ENCODE measurements at regions not wholly inside any gene's neighbourhood (a gene's known extent, or its start where the extent isn't known, plus 50 kb on each side); places are given as distances from the start of the nearest gene placed in this dataset.

DNA sequence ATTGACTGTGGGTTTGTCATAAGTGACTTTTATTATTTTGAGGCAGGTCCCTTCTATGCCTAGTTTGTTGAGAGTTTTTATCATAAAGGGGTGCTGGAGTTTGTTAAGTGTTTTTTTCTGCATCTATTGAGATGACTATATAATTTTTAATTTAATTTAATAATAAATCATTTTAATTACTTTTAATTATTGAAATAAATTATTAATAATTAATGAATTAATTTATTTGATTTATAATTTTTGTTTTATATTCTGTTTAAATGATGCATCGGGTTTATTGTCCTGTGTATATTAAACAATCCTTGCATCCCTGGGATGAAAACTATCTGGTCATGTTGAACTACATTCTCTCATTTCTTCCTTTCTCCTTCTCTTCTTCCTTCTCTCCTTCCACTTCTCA lies 1352.2 kb upstream of the PRR20A start:
- Histone ChIP-seq H3K4me1 (ENCODE audit: control insufficient read depth in 4 of 4, insufficient read depth in 4 of 4, low read length in 3 of 4) (peaks cover 0 to 5% (median 2%) of the 10 kb centered on the region in 4 donors), H3K9me3 (ENCODE audit: control insufficient read depth in 4 of 4, low read length in 3 of 4) (peaks cover 0 to 4% (median 0%) of the 10 kb centered on the region in 4 donors), H3K27me3 (ENCODE audit: control insufficient read depth in 4 of 4, insufficient read depth in 4 of 4, low read length in 3 of 4) (no peaks in the 10 kb centered on the region), H3K27ac (ENCODE audit: low read depth in 1 of 2, low read length in 2 of 2) (no peak overlapping the region), H3K9ac (ENCODE audit: low read depth in 1 of 2, low read length in 2 of 2) (no peak overlapping the region), H3K36me3 (ENCODE audit: control insufficient read depth in 4 of 4, insufficient read depth in 3 of 4, low read depth in 1 of 4, low read length in 3 of 4) (no peaks in the 10 kb centered on the region), H3K4me3 (ENCODE audit: low read depth in 1 of 3, low read length in 3 of 3) (no peak overlapping the region)
- 88% methylated on average over 1 of the region's 1 CpG for WGBS
- DNase-seq (ENCODE audit: low spot score), result no peak
- no peak for TF ChIP-seq RXRA (IDR thresholded peaks at IDR 0.05)
- TF ChIP-seq JUND (IDR thresholded peaks at IDR 0.05), result no peak
- no peak for TF ChIP-seq EGR1 (IDR thresholded peaks at IDR 0.05; ENCODE audit: low read depth in 2 of 2)
- no peak for TF ChIP-seq TAF1 (conservative IDR thresholded peaks at IDR 0.05)
- no peak for TF ChIP-seq ZBTB33 (IDR thresholded peaks at IDR 0.05)
- TF ChIP-seq YY1 (IDR thresholded peaks at IDR 0.05), result no peak
- TF ChIP-seq HNF4G (IDR thresholded peaks at IDR 0.05), result no peak
- TF ChIP-seq FOXA2 (IDR thresholded peaks at IDR 0.05), result no peak
- no peak for TF ChIP-seq RAD21 (IDR thresholded peaks at IDR 0.05)
- TF ChIP-seq, protein P1, sequence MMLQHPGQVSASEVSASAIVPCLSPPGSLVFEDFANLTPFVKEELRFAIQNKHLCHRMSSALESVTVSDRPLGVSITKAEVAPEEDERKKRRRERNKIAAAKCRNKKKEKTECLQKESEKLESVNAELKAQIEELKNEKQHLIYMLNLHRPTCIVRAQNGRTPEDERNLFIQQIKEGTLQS (IDR thresholded peaks at IDR 0.05), result no peak
- no peak for TF ChIP-seq SP1 (IDR thresholded peaks at IDR 0.05)
- TF ChIP-seq MAX (IDR thresholded peaks at IDR 0.05), result no peak
- no peak for TF ChIP-seq FOXA1 (IDR thresholded peaks at IDR 0.05)
- no peak for TF ChIP-seq GABPA (IDR thresholded peaks at IDR 0.05 in 1 of 2, conservative IDR thresholded peaks at IDR 0.05 in 1 of 2)
- TF ChIP-seq, protein P2, sequence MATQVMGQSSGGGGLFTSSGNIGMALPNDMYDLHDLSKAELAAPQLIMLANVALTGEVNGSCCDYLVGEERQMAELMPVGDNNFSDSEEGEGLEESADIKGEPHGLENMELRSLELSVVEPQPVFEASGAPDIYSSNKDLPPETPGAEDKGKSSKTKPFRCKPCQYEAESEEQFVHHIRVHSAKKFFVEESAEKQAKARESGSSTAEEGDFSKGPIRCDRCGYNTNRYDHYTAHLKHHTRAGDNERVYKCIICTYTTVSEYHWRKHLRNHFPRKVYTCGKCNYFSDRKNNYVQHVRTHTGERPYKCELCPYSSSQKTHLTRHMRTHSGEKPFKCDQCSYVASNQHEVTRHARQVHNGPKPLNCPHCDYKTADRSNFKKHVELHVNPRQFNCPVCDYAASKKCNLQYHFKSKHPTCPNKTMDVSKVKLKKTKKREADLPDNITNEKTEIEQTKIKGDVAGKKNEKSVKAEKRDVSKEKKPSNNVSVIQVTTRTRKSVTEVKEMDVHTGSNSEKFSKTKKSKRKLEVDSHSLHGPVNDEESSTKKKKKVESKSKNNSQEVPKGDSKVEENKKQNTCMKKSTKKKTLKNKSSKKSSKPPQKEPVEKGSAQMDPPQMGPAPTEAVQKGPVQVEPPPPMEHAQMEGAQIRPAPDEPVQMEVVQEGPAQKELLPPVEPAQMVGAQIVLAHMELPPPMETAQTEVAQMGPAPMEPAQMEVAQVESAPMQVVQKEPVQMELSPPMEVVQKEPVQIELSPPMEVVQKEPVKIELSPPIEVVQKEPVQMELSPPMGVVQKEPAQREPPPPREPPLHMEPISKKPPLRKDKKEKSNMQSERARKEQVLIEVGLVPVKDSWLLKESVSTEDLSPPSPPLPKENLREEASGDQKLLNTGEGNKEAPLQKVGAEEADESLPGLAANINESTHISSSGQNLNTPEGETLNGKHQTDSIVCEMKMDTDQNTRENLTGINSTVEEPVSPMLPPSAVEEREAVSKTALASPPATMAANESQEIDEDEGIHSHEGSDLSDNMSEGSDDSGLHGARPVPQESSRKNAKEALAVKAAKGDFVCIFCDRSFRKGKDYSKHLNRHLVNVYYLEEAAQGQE (IDR thresholded peaks at IDR 0.05), result no peak
- TF ChIP-seq NR2F2 (IDR thresholded peaks at IDR 0.05), result no peak
- no peak for TF ChIP-seq HNF4A (conservative IDR thresholded peaks at IDR 0.05)
- TF ChIP-seq, protein P3, sequence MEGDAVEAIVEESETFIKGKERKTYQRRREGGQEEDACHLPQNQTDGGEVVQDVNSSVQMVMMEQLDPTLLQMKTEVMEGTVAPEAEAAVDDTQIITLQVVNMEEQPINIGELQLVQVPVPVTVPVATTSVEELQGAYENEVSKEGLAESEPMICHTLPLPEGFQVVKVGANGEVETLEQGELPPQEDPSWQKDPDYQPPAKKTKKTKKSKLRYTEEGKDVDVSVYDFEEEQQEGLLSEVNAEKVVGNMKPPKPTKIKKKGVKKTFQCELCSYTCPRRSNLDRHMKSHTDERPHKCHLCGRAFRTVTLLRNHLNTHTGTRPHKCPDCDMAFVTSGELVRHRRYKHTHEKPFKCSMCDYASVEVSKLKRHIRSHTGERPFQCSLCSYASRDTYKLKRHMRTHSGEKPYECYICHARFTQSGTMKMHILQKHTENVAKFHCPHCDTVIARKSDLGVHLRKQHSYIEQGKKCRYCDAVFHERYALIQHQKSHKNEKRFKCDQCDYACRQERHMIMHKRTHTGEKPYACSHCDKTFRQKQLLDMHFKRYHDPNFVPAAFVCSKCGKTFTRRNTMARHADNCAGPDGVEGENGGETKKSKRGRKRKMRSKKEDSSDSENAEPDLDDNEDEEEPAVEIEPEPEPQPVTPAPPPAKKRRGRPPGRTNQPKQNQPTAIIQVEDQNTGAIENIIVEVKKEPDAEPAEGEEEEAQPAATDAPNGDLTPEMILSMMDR (IDR thresholded peaks at IDR 0.05; ENCODE audit: low read depth, low read length, missing input control), result no peak
